GM18498 (cell line): ENCODE measurements at regions not wholly inside any gene's neighbourhood (a gene's known extent, or its start where the extent isn't known, plus 50 kb on each side); places are given as distances from the start of the nearest gene placed in this dataset.

Experiments
- ATAC-seq: cut with Tn5 transposase; IDR thresholded peaks from one replicate; pipeline ENCODE4 v1.9.1; 2021; ENCODE audit warnings: mild to moderate bottlenecking, moderate library complexity; ENCODE audit not compliant: unreplicated experiment

DNA sequence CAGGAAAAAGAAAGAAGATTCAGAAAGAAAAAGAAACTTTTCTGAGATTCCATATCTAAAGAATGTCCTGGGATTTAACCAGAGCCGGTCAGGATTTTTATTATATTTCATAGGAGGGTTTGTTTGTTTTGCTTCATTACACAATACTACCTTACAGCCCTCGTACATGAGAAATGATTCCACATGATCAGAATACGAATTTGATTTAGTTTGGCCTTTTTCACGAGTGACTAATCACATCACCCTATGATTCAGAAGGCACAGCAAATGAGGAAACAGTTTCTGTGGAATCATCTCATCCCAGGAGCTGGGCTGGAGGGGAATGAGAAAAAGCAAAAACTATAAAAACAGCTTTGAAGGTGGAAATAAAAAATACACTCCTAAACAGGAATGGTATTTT is 54.7 kb upstream of the VWC2 start:
- no peak for ATAC-seq

DNA sequence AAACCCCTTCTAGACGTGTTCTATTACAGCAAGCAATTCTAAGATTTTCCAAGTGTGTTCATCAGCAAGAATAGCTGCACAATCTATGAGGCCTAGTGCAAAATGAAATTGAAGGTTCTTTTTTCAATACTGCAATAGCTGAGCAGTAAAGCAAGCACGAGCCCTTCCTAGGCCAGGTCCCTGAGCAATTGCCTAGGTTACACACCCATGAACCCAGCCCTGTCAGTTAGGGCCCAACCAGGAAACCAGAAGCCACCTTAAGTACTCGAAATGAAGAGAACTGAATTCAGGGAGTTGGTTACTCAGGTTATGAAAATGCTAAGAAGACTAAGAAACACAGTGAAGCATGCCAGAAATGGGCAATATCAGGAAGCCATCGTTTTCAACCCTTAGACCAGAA is 52.0 kb upstream of the VWC2 start:
- ATAC-seq = no peak
